Cardiac fibroblast (primary cell): ENCODE measurements at regions not wholly inside any gene's neighbourhood (a gene's known extent, or its start where the extent isn't known, plus 50 kb on each side); places are given as distances from the start of the nearest gene placed in this dataset.

ENCODE experiments used
- DNase-seq, 2 donors: peaks; one replicate each; pipeline versions ENCODE4 v3.0.0 to v3.0.0-alpha.2; 2010; ENCODE audit warnings: low read depth in 2 of 2
- H3K4me3 ChIP-seq, 2 donors: replicated peaks in 1 of 2; 1 replicate in 1 of 2; 2 replicates in 1 of 2; pipeline ENCODE4 v1.5.1; 2011; ENCODE audit warnings: low read depth in 2 of 2, low read length in 2 of 2, mild to moderate bottlenecking in 2 of 2, moderate library complexity in 1 of 2
- CTCF ChIP-seq: IDR thresholded peaks from one replicate; pipeline ENCODE4 v1.5.1; 2011; ENCODE audit warnings: low read depth, mild to moderate bottlenecking, low read length, inconsistent platforms

GRCh38 chrX:40247382-40247781, 149.6 kb upstream of the BCOR start:
- H3K4me3 ChIP-seq: no peak overlapping the region
- no peak for DNase-seq
- TF ChIP-seq CTCF: no peak

- DNase-seq: peak; percentile 65 to 78
- TF ChIP-seq CTCF: no peak
- H3K4me3 ChIP-seq: peak overlapping the region in 1 of 2 donors; percentile 26
Observed at GRCh38 chrX:40245488-40246071, 147.8 kb upstream of the BCOR start.

DNA sequence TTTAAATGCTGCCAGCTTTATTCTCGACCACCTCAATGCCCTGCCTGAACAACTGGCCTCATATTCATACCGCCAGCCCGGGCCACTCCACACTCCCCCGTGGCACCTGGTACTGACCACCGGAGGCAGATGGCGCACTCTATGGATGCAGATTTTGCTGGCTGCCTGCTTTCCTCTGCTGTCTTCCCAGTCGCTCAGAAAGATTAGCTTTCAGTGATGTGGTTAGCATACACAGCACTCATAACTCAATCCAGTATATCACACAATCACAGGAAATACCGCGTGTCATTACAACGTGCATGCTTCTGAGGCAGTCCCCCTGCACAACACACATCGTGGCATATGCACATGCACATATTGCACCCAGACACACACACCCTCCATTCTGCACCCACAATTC, 147.2 kb upstream of the BCOR start:
- no peak for TF ChIP-seq CTCF
- peak overlapping the region in 1 of 2 donors; percentile 26 for H3K4me3 ChIP-seq
- DNase-seq: peak; percentile 47 to 74

GRCh38 chrX:40243755-40244515, 146.2 kb upstream of the BCOR start:
- no peak for DNase-seq

GRCh38 chrX:40240844-40241243, 143.1 kb upstream of the BCOR start:
- TF ChIP-seq CTCF: no peak
- DNase-seq: no peak
- H3K4me3 ChIP-seq: no peak overlapping the region

More at GRCh38 chrX:40243755-40244515, 146.2 kb upstream of the BCOR start:
- no peak for TF ChIP-seq CTCF
- no peak overlapping the region for H3K4me3 ChIP-seq

DNA sequence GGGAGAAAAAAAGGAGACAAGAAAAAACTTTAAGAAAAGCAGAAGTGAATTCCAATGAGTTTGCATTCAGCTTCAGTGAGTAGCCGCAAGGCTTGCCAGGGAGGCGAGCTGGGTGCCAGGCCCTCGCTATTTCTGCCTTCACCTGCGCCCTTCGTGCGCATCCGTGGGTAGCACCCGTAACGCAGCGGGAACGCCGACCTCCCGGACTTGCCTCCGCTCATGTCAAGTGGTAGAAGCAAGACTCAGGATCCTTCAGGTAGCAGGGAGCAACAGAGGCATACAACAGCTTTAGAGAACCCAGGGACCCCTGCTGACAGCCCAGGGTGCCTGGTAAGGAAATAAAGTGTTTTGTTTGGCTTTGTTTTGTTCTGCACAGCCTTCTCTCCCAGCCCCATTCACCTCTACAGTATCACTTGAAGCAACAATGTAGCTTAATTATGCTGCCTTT, 140.0 kb upstream of the BCOR start:
- DNase-seq: no peak
- TF ChIP-seq CTCF: no peak
- H3K4me3 ChIP-seq: no peak overlapping the region
